Peyer's patch (tissue), 4 donors: ENCODE measurements at regions not wholly inside any gene's neighbourhood (a gene's known extent, or its start where the extent isn't known, plus 50 kb on each side); places are given as distances from the start of the nearest gene placed in this dataset.

Source experiments
- CTCF ChIP-seq, 6 experiments: fragments of 450-650 bp in 4 of 6; fragments of 200-600 bp in 2 of 6; sonication (generic) in 1 of 6; IDR thresholded peaks; one replicate each; pipeline ENCODE4 v1.5.1; 2017 to 2019; ENCODE audit warnings: antibody characterized with exemption in 6 of 6, mild to moderate bottlenecking in 3 of 6, moderate library complexity in 1 of 6
- POLR2A ChIP-seq, 2 donors: fragments of 450-650 bp; IDR thresholded peaks; one replicate each; pipeline ENCODE4 v1.5.1; 2017; ENCODE audit warnings: antibody characterized with exemption in 2 of 2, mild to moderate bottlenecking in 2 of 2, moderate library complexity in 2 of 2

- TF ChIP-seq CTCF (IDR thresholded peaks at IDR 0.05) (no peak), POLR2A (IDR thresholded peaks at IDR 0.05) (no peak)
Measured at GRCh38 chr4:92182006-92182735, 121.6 kb upstream of the GRID2 start.
